GM18907 (cell line): ENCODE measurements at regions not wholly inside any gene's neighbourhood (a gene's known extent, or its start where the extent isn't known, plus 50 kb on each side); places are given as distances from the start of the nearest gene placed in this dataset.

Source experiments
- ATAC-seq: cut with Tn5 transposase; IDR thresholded peaks from one replicate; pipeline ENCODE4 v1.9.1; 2021; ENCODE audit warnings: mild to moderate bottlenecking, moderate library complexity; ENCODE audit not compliant: unreplicated experiment

- ATAC-seq, result no peak
These were observed 645.6 kb downstream of the GALR1 start for GRCh38 chr18:77895250-77895649.

DNA sequence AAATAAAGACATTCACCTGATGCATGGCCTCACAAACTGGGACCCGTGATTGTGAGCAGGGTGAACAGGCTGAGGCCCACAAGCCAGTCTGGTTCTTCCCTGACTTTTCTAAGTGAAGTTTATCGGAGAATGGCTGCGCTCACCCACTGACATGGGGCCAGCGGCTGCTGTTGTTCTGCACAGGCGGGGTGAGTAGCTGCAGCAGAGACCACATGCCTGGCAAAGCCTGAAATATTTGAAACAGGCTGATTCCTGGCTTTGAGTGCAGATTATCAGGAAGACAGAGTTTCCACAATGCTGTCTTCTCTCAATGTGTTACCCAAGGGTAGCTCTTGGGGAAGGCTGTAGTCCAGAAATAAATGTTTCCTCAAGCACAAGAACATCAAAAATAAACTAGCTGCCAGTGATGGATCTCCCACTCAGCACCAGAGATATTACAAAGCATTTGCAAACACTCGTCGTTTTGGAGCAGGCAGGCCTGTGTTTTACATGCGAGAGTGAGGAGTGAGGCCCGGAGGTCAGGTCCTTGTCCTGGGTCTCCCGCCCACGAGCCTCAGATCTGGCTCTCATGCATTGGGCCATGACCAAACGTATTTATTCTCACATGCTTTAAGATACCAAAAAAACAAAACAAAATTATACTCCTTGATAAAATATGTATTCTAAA lies 647.1 kb downstream of the GALR1 start:
- no peak for ATAC-seq

DNA sequence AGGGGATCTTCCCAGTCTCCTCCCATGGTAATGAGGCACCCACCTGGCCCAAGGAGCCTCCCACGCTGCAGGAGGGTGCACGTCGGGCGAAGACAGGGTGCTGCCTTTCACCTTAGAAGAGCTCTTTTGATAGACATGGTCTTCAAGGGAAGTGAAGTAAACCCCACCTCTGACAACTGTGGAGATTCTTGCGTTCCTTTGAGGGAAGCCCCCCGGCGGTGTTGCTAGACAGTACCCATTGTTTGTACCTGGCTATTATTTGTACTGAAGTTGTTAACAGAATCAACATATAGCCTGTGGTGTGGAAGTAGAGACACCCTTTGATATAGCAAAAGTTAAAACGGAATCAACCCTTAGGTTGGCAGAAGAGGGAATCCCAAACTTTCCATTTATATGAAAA lies 648.0 kb downstream of the GALR1 start:
- no peak for ATAC-seq

DNA sequence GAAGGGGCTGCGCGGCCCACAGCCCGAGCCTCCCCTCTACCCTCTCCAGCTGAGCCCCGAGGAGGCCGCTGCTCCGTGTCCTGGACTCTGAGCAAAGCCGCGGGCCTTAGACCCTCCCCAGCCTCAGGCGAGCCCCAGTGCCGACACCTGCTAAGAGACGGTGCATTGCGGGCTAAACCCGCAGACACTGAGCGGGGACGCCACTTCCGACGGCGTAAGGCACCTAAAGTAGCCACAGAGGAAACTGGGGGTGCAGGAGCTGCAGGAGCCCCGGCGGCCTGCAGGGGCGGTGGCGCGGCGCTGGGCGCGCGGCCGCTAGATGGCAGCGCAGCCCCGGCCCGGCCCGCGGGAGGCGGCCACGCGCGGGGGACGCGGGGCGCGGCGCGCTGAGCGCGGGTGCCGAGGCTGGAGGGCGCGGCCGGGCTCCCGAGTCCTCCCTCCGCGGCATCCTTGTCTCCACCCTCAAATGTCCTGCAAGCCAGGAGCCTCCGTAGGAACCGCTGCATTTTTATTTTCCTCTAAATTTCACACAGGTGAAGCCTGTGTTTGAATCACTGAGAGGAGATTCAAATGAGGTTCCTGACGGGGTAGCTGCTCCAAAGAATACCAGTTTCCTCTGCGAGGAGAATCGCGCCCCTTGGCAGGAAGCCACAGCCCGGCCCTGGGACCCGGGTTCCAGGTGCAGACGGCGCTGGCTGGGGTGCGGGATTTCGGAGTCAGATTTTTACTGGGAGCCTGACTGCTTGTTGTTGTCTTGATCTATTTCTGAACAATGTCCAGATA lies 650.5 kb downstream of the GALR1 start:
- ATAC-seq, result peak; percentile 100

- no peak for ATAC-seq
These were observed 655.4 kb downstream of the GALR1 start for GRCh38 chr18:77905011-77905410.

DNA sequence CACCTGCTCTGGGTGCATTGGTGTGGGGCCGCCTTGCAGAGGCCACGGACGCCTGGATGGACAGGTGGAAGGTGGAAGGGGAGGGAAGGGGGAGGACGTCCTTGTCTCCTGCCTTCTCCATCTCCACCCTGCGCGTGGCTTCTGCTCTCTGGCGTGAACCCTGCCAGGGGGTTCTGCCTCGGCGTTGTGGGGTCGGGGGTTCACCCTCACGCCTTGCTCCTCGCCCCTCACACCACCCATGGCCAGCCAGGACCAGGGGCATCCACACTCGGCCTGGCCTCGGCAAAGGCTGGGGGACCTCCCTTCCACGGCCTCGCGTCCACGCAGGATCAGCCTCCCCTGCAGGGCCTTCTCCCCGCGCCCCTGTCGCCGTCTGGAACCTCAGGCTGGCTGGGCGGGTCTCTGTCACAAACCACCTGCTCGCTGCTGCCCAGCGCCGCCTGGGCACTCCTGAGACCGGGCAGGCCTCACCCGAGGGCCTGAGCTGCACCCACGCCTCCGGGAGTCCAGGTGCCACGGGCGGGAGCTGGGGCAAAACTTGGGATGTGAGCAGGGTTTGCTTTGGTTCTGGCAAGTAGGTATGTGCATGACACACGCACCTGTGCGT lies 655.9 kb downstream of the GALR1 start:
- no peak for ATAC-seq

- ATAC-seq, result no peak
These were observed 656.6 kb downstream of the GALR1 start for GRCh38 chr18:77906103-77906892.

GRCh38 chr18:77910347-77910746 lies 660.7 kb downstream of the GALR1 start:
- no peak for ATAC-seq

DNA sequence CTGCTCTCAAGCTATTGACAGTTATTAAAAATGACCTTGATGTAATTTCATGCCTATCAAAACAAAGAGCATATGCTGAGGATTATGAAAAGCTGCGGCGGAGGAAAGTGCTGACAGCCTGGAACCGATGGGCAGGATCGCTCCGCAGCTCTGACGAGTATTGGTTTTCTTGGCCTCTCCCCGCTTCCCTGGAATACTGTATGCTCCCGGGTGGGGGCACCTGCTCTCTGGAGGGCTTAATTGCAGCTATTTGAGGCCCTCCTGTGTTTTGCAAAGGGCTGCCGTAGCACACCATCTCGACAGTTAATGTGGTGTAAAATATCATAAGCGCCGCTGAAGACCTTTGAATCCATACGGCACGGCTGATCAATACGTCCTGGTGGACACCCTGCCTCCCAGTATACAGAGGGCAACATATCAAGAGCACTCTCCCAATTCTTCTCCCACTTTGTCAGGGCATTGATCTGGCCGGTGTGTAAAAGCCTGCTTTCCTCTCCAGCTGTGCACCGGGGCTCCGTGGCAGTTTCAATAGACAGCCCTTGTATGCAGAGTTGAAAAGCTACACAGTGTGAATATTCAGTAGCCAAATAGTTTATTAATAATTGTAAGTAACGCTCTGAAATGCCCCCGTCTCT lies 662.4 kb downstream of the GALR1 start:
- ATAC-seq, result no peak

DNA sequence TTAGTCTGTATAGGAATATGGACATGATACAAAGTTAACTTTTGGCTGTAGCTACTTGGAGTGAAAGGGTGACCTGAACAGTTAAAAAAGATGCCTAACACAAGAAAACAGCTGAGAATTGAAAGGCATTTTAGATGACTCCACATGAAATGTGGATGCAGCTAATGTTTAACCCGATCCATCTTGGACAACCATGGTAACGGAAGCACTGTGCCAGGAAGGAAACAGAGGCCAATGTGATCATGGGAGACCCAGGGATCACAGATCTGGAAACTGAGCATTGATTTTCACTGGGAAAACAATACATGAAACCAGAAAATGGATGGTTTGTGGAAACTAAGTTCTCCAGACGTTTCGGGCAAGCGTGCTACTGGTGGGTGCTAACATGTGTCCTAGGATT lies 669.1 kb downstream of the GALR1 start:
- no peak for ATAC-seq

DNA sequence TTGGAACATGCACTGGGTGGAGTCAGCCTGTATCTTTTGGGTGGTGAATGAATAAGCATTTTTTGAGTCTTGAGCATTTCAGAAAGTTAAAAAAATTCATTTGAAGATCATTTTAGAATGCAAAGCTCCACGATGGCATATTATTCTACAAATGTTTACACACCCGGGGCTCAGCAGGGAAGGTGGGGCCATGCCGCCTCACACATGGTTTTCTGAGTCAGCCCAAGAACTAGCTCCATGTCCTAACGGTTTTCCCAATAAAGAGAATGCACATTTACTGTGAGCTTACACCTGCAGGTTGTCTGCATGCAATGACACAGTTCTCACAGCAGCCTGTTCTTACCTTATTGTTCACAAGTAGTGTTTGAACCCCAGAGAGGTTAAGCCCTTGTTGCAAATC lies 670.3 kb downstream of the GALR1 start:
- ATAC-seq, result no peak

- ATAC-seq, result no peak
These were observed 685.7 kb downstream of the GALR1 start for GRCh38 chr18:77935342-77935741.

GRCh38 chr18:77940566-77940965 lies 690.9 kb downstream of the GALR1 start:
- no peak for ATAC-seq

DNA sequence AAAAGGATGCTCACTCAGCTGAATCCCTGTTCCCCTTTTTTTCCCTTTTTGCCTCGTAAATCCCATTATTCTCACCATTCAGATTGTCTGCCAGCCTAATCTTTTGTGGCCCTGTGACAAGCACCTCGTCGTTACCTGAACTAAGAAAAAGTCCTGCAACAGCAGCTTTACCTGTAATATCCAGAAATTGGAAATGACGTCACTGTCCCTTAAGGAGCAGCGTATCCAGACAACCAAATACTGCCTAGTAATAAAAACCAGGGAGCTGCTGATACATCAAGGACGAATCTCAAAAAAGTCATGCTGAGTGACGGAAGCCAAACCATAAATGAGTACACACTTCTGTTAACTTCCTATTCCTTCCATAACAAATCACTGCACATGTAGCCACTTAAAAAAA lies 694.9 kb downstream of the GALR1 start:
- ATAC-seq, result no peak

DNA sequence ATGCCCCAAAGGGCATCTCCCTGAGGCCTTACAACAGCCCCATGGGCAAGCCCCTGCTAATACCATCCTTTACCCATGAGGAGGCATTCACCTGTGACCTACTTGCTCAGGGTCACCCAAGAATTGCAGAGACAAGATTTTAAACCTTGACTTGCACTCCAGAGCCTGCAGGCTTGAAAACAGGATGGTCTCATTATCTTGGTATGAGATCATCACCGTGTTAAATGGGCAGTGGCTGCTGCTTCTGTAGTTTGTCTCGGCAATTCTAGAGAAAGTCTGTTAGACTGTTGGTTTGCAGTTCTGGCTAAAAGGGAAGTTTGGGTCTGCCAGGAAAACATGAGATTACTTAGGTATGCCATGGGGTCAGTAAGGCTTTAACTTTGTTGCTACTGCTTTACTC lies 698.9 kb downstream of the GALR1 start:
- ATAC-seq, result no peak

- ATAC-seq, result no peak
These were observed 699.8 kb downstream of the GALR1 start for GRCh38 chr18:77949355-77949973.

DNA sequence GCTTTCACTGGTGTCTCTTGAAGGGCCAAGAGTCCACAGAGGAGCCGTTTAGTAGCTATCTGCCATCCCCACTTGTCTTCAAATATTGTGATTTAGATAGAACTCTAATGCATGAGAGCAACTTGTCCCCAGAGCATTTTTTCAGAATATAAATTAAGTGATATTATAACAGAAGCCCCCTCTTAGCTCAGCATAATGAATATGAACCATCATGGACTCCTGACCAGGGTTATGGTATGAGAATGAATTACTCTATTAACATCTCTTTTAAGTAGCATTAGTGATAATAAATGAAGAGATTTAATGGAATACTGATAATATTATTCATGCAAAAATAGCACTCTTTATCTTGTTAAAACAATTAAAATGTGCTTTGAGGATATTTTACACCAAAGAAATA lies 709.6 kb downstream of the GALR1 start:
- ATAC-seq, result no peak

DNA sequence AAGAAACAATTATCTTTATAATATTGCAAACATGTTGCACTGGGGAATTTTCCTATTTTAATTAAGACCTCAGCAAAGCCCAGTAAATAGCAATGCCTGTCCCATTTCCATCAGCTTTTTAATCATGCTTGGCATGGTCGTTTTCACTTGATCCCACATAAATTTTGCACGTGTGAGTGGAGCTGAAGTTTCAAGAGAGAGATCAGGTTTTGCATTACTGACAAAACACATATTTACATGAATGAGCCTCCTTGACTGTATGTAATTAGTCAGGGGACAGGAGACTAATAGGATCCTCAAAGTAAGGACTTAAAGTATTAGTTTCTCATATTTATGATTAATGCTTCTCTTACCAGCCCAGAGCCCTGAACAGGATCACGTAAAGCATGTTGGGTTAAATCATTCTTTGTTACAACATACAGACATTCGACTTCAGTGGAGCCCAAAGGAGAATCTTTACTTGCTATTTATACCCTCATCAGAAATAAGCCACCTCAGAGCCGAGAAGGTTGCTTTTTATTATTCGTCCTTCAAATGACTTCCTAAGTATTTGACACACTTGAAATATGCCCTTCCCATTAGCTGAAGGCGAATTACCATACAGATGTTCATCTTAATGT lies 711.3 kb downstream of the GALR1 start:
- ATAC-seq, result no peak

- ATAC-seq, result no peak
These were observed 717.4 kb downstream of the GALR1 start for GRCh38 chr18:77967071-77967470.

DNA sequence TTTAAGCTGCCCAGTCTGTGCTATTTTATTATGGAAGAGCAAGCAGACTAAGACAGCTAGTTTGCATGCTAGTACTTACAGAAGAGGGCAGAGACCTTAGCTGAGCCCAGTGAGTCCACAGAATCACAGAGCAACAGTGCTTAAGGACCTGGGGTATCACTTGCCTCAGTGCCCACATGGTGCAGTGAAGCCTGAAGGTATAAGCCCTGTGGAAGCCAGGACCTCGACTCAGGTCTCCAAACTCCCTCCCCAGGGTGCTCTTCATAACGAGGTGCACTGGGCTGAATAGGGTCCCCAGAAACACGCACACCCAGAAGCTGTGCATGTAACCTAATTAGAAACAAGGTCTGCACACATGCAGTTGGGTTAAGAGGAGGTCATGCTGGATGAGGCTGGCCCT lies 718.1 kb downstream of the GALR1 start:
- ATAC-seq, result no peak
